ENCODE measurements at regions not wholly inside any gene's neighbourhood (a gene's known extent, or its start where the extent isn't known, plus 50 kb on each side); places are given as distances from the start of the nearest gene placed in this dataset.

DNA sequence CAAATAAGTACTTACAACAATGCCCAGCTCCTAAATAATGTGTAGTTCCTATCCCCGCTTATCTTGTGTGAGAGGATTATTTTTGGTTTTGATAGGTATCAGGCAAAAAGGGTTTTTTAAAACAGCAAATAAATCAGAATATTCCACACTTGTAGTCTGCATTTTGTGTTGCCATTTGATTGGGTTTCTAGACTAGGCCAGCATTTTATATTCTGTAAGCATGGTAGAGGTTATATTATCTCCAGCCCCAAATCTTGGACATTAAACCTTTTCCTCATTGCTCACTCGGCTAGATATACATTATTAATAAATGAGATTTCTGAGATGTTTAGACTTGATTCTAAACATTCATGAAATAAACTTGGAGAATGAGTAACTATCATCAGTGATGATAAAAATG lies 165.7 kb upstream of the C1orf21 start:
- DNase-seq: no peak

GRCh38 chr1:184222652-184223052 lies 164.2 kb upstream of the C1orf21 start:
- peak; percentile 43 for DNase-seq

DNA sequence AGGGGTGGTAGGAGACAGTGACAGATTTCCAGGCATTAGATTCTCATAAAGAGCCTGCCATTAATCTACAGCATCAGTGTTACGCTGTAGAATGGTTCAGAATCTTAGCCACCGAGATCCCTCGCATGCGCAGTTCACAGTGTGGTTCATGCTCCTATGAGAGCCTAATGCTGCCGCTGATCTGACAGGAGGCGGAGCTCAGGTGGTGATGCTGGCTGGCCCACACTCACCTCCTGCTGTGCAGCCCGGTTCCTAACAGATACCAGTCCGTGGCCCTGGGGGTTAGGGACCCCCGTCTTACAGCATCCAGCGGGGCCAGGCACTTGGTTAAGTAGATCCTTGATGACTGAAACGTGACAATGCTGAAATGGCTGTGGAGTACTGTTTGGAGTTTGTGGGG lies 163.6 kb upstream of the C1orf21 start:
- DNase-seq: no peak

- no peak for DNase-seq
Observed at GRCh38 chr1:184225283-184226099, 161.3 kb upstream of the C1orf21 start.

- no peak for DNase-seq
Observed at GRCh38 chr1:184226100-184226487, 160.7 kb upstream of the C1orf21 start.

- no peak for DNase-seq
Observed at GRCh38 chr1:184228558-184228957, 158.3 kb upstream of the C1orf21 start.

- no peak for DNase-seq
Observed at GRCh38 chr1:184237588-184237987, 149.2 kb upstream of the C1orf21 start.

DNA sequence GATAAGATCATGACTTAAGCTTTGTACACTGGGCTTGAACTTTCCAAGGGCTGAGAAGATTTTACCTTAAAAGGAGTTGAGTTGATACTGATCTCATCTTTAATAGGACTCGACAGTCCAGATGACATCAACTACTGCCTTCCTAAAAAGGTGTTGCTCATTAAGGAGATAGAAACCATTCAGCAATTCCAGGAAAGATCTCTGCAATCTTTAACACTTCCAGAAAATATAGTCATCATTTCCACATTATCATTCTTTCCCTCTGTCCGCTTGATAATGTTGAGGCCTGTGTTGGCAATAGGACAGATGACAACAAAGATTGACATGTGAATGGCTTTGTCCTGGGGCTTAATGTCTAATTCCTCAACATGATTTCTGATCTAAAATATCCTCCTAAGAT lies 145.4 kb upstream of the C1orf21 start:
- no peak for DNase-seq

DNA sequence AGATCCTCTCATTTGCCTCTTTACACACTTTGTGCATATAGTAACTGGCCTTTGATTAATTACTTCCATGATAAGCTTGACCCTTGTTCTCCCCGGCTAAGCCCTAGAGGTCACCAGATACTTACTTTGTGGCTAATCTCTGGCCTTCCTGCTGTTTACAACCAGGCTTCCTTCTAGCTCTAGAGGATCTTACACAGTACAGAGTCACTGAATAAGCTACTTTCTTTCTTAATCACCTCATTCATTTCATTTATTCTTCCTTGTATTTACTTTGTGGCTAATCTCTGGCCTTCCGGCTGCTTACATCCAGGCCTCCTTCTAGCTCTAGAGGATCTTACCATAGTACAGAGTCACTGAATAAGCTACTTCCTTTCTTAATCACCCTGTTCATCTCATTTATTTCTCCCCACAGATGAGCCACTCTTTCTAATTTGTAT lies 144.3 kb upstream of the C1orf21 start:
- peak; percentile 31 for DNase-seq

DNA sequence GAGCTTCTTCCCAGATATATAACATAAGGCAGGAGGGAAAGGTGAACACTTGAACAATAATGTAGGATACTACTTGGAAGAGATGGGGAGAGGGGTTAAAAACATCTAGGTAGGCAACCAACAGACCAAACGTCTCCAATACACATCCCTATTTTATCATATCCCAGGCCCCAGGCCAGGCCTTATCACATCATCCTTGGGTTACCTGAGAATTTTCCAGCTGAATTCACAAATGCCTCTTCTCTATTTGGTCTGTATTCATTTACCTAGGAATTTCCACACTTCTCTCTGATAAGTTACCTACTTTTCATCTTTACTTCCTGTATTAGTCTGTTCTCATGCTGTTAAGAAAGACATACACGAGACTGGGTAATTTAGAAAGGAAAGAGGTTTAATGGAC lies 141.9 kb upstream of the C1orf21 start:
- DNase-seq: no peak

GRCh38 chr1:184247671-184248070 lies 139.2 kb upstream of the C1orf21 start:
- no peak for DNase-seq

DNA sequence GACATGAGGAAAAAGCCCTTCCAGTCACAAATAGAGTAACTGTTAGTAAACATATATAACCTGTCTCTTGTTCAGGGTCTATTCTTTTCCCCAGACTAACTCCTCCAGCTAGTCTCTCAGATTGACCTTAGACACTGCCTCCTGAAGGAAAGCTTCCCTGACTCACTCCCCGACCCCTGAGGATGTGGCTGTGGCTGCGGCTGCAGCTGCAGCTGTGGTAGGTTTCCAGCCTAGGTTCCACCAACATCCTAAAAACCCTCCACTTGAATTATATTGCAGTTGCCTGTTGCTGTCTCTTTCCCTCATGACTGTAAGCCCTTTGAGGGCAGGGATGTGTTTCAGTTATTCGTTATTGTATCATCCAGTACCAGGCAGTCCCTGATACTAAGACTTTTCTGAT lies 132.9 kb upstream of the C1orf21 start:
- DNase-seq: no peak

GRCh38 chr1:184254849-184255248 lies 132.0 kb upstream of the C1orf21 start:
- no peak for DNase-seq

- DNase-seq: no peak
Observed at GRCh38 chr1:184255560-184255959, 131.3 kb upstream of the C1orf21 start.

DNA sequence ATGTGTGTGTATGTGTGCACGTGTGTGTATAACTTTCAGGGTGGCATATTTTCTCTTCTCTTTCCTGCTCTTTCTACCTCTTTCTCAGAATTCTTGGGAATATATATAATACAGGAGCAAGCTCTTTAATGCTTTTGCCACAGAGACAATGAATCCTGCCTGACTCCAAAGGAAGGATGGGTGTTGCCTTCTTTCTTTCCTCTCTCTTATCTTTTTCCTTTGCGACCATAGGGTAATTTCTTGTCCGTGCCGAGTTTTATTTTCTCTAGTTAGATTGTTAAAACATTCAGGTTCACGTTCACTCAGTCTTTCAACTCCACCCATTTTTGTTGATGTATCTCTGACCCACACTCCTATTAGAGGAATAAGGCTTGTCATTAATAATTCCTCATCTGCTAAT lies 129.0 kb upstream of the C1orf21 start:
- DNase-seq: no peak

DNA sequence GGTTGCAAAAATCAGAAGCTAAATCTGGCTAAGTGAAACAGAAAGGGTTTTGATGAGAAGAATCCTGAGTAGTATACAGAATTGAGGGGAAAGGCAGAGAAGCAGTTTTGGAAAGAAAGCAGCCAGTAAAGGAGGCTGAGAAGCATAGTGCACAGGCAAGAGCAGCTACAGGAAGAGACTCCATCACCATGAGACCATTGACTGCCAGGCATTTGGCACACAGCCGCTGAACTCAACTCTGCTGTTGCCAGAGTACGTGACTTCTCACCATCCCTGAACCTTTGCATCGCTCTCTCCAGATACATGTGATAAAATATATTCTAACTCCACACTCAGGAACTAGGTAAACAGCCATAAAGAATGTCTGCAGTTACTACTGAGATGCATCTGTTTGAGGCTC lies 128.3 kb upstream of the C1orf21 start:
- DNase-seq: no peak

DNA sequence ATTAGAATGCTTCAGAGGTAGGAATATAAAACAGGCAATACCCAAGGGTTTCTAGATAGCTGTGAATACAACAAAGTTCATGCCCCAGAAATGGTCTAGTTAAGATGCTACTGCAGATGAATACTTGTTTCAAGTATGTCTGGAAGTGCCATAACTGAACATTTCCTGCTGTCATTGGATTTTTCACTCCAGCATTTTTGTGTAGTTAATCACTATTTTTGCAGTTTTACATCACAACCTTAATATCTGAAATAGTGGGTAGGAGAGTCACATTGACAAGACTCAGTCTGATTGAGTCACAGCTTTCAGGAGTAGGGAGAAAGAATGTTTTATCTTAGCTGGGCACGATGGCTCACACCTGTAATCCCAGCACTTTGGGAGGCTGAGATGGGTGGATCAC lies 126.4 kb upstream of the C1orf21 start:
- DNase-seq: no peak

DNA sequence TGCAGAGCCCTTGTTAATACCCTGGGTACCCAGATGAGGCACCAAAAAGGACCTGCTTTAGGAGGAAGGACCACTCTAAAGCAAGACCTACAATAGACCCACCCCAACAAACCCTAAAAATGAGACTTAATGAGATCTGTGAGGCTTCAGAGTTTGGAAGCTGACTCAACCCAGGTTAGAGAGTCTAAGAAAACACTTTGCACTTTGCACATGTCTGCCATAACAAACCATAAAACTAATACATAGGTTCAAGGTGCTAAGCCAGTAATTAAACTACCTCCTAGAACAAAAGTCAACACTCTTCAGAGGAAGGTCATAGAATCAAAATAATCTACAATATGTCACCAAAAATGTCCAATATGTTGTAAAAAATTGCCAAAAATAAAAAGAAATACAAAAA lies 124.7 kb upstream of the C1orf21 start:
- DNase-seq: no peak

DNA sequence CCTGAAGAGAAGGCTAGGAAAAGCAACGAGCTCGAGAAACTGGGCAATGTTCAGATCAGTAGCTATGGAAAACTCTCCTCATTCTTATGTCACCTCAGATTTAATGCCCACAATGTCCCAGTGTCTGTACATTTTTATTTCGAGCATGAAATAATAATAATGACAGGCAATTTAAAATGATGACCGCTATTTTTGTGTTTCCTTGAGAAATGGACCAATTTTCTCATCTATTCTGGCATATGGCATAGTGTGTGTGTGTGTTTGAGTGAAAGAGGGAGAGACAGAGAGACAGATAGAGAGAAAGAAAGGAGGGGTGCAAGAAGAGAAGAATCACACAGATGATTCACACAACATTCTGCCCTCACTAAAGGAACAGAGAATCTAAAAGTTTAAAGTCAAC lies 119.1 kb upstream of the C1orf21 start:
- no peak for DNase-seq

GRCh38 chr1:184270556-184270955 lies 116.3 kb upstream of the C1orf21 start:
- DNase-seq: no peak

DNA sequence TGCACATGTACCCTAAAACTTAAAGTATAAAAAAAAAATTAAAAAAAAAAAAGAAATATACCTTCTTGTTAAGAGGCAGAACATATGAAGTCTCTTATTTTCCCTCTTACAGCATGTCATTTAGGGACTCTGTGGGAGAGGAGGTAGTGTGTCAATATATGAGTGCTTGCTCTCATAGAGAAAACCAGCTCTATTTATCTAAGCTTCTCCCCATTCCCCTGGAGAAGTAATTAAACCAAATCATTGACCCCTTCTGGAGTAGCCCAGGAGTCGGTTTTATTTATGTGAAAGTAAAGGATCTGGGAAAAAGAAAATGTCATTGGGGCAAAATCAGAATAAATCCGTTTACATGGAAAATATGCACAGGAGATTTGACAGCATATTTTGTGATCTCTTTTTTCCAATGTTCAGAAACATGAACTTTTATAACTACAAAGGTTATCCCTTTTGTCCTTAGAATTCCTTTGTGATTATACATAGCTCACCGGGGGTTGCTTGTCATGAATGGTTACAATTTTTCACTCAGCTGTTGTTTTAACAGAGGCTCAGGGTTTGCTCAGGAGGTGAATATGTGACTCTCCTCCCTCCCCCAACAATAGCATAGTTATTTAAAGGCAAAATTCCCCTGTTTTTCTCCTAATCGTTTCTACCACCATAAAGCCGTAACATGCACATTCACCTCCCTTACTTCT lies 114.5 kb upstream of the C1orf21 start:
- no peak for DNase-seq

DNA sequence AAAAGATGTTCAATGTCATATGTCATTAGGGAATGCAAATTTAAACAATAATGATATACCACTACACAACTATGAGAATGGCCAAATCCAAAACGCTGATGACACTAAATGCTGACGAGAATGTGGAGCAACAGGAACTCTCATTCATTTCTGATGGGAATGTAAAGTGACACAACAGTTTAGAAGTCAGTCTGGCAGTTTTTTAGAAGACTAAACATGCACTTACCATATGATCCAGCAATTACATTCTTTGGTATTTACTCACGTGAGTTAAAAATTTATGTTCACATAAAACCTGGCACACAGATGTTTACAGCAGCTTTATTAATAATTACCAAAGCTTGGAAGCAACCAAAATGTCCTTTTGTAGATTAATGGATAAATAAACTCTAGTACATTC lies 110.4 kb upstream of the C1orf21 start:
- DNase-seq: no peak

GRCh38 chr1:184279911-184280458 lies 106.8 kb upstream of the C1orf21 start:
- no peak for DNase-seq

DNA sequence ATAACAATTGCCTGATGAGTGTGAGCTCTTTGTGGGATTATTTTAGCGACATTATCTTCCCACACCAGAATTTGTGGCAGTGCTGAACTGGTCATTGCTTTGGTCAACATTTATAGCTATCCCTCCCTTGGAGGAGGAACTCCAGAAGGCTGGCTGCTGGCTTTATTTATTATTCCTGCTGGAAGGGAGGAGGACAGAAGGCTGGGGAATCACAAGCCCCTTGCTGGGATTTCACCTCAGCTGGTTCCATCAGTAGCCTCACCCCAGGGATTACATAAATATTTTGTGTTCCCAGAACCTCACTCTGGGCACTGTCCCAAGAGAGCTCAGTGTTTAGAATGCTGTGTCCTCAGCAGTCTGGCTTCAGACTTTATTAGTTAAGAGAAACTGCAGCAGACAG lies 102.8 kb upstream of the C1orf21 start:
- no peak for DNase-seq

All from hematopoietic multipotent progenitor cell treated with erythropoietin and hydrocortisone succinate and interleukin-3 and kit ligand, for 8 days (in vitro differentiated cells).